PC-3 (cell line): ENCODE measurements at regions not wholly inside any gene's neighbourhood (a gene's known extent, or its start where the extent isn't known, plus 50 kb on each side); places are given as distances from the start of the nearest gene placed in this dataset.

ENCODE experiments used
- ATAC-seq: fragments of 200-7000 bp; cut with Tn5 transposase; 2 replicates; pipeline ENCODE4 v1.9.1; 2020; ENCODE audit warnings: mild to moderate bottlenecking, moderate library complexity
- BruUV-seq: library from RNA; stranded (reverse); fragments of 400-500 nt; replicated peaks from 2 replicates; lab custom pipeline; 2021; lab: Mats Ljungman, UMichigan
- CTCF ChIA-PET: fragments of 300-600 bp; sonication (Branson Sonifier 250); formaldehyde crosslinking; loops from one replicate; lab custom pipeline; 2022; ENCODE audit warnings: antibody characterized with exemption; lab: Charles Lee
- POLR2A ChIA-PET: fragments of 300-600 bp; sonication (Branson Sonifier 250); formaldehyde crosslinking; loops from one replicate; lab custom pipeline; 2022; ENCODE audit warnings: antibody characterized with exemption; ENCODE audit not compliant: unreplicated experiment; lab: Charles Lee
- DNase-seq: peaks from one replicate; pipeline ENCODE4 v3.0.0-alpha.2; 2015
- H2AFZ ChIP-seq: fragments of 300-600 bp; sonication (generic); 2 replicates; pipeline ENCODE4 v1.6.0; 2016; ENCODE audit warnings: antibody characterized with exemption, low read length
- H3F3A ChIP-seq: fragments of 300-600 bp; sonication (generic); one replicate; pipeline ENCODE4 v1.6.0; 2017; ENCODE audit warnings: antibody characterized with exemption, low read length, control low read depth, mild to moderate bottlenecking; ENCODE audit not compliant: unreplicated experiment
- H3K27ac ChIP-seq: fragments of 300-600 bp; sonication (generic); 2 replicates; pipeline ENCODE4 v1.5.1; 2016; ENCODE audit warnings: mild to moderate bottlenecking, low read length
- H3K27me3 ChIP-seq: fragments of 300-600 bp; sonication (generic); 2 replicates; pipeline ENCODE4 v1.6.1; 2016; ENCODE audit warnings: low read length, mixed read lengths
- H3K36me3 ChIP-seq: fragments of 300-600 bp; sonication (generic); 2 replicates; pipeline ENCODE4 v1.6.1; 2016; ENCODE audit warnings: low read depth, mixed run types, low read length, mixed read lengths
- H3K4me1 ChIP-seq: fragments of 300-600 bp; sonication (generic); 2 replicates; pipeline ENCODE4 v1.5.1; 2016; ENCODE audit warnings: low read length; ENCODE audit not compliant: insufficient read depth
- H3K4me2 ChIP-seq: fragments of 300-600 bp; sonication (generic); 2 replicates; pipeline ENCODE4 v1.6.0; 2016; ENCODE audit warnings: low read length
- H3K4me3 ChIP-seq: fragments of 300-600 bp; sonication (generic); 2 replicates; pipeline ENCODE4 v1.5.1; 2016; ENCODE audit warnings: mild to moderate bottlenecking, low read length, mixed read lengths
- H3K79me2 ChIP-seq: fragments of 300-600 bp; sonication (generic); 2 replicates; pipeline ENCODE4 v1.6.1; 2017; ENCODE audit warnings: low read length, mixed read lengths
- H3K9ac ChIP-seq: fragments of 300-600 bp; sonication (generic); 2 replicates; pipeline ENCODE4 v1.6.0; 2016; ENCODE audit warnings: mild to moderate bottlenecking, low read length
- H3K9me2 ChIP-seq: fragments of 300-600 bp; sonication (generic); replicated peaks from 2 replicates; pipeline ENCODE4 v1.6.1; 2016; ENCODE audit warnings: mixed run types, low read length, mixed read lengths
- H3K9me3 ChIP-seq: fragments of 300-600 bp; sonication (generic); 2 replicates; pipeline ENCODE4 v1.6.1; 2016; ENCODE audit warnings: low read length, mixed read lengths
- H4K20me1 ChIP-seq: fragments of 300-600 bp; sonication (generic); 2 replicates; pipeline ENCODE4 v1.6.1; 2016; ENCODE audit warnings: low read length, mixed read lengths
- CTCF ChIP-seq: fragments of 300-600 bp; sonication (generic); conservative IDR thresholded peaks from 2 replicates; pipeline ENCODE4 v1.5.1; 2017; ENCODE audit warnings: antibody characterized with exemption, low read depth, mild to moderate bottlenecking, low read length
- EZH2 ChIP-seq: fragments of 300-600 bp; sonication (generic); IDR thresholded peaks from one replicate; pipeline ENCODE4 v1.6.1; 2017; ENCODE audit warnings: antibody characterized with exemption, mild to moderate bottlenecking, low read length; ENCODE audit not compliant: unreplicated experiment
- EZH2phosphoT487 ChIP-seq: fragments of 300-600 bp; sonication (generic); IDR thresholded peaks from 2 replicates; pipeline ENCODE4 v1.6.1; 2018; ENCODE audit warnings: mild to moderate bottlenecking, antibody characterized with exemption, low read length, borderline replicate concordance
- intact Hi-C: fragments of 100-400 bp; cut with micrococcal nuclease; formaldehyde crosslinking; loops from 2 replicates; pipeline ENCODE4 v1.9.0; 2023

GRCh38 chr1:164087906-164088453 is 471.0 kb upstream of the PBX1 start:
- TF ChIP-seq CTCF (no peak), EZH2 (no peak), EZH2phosphoT487 (no peak)
- Histone ChIP-seq H3K27ac (no peak overlapping the region), H3K27me3 (no peaks in the 10 kb centered on the region), H3K9me2 (no peaks in the 10 kb centered on the region), H3K4me2 (no peak overlapping the region), H3K4me3 (no peak overlapping the region), H4K20me1 (no peaks in the 10 kb centered on the region), H3K36me3 (no peaks in the 10 kb centered on the region), H2AFZ (no peak overlapping the region), H3K9ac (no peak overlapping the region), H3K4me1 (no peaks in the 10 kb centered on the region), H3K9me3 (0 out of 2 replicates have a peak, but pooled peaks cover 11% of the 10 kb centered on the region), H3F3A (no peaks in the 10 kb centered on the region), H3K79me2 (no peaks in the 10 kb centered on the region)
- no TSS peak for BruUV-seq
- intact Hi-C loops, result no loop called here
- ATAC-seq (no peak), DNase-seq (no peak)
- ChIA-PET CTCF (no interaction called here), POLR2A (no interaction called here)

GRCh38 chr1:164092603-164093353 is 466.2 kb upstream of the PBX1 start:
- Histone ChIP-seq H3K9ac (no peak overlapping the region), H2AFZ (no peak overlapping the region), H4K20me1 (no peaks in the 10 kb centered on the region), H3K9me3 (peaks cover 17% of the 10 kb centered on the region; the same call in 1 of the 2 replicates), H3K79me2 (no peaks in the 10 kb centered on the region), H3K27me3 (no peaks in the 10 kb centered on the region), H3K4me1 (no peaks in the 10 kb centered on the region), H3K9me2 (no peaks in the 10 kb centered on the region), H3K4me2 (no peak overlapping the region), H3K27ac (no peak overlapping the region), H3F3A (no peaks in the 10 kb centered on the region), H3K4me3 (no peak overlapping the region), H3K36me3 (no peaks in the 10 kb centered on the region)
- intact Hi-C loops, result no loop called here
- DNase-seq (no peak), ATAC-seq (no peak)
- POLR2A ChIA-PET, result no interaction called here
- CTCF ChIA-PET, result no interaction called here
- BruUV-seq, result no TSS peak
- no peak for TF ChIP-seq EZH2phosphoT487
- no peak; the same call in 1 of the 2 replicates for TF ChIP-seq CTCF
- TF ChIP-seq EZH2, result no peak

GRCh38 chr1:164093543-164093942 is 465.4 kb upstream of the PBX1 start:
- H3K9ac ChIP-seq, result no peak overlapping the region
- no peaks in the 10 kb centered on the region for H4K20me1 ChIP-seq
- BruUV-seq, result no TSS peak
- H2AFZ ChIP-seq, result no peak overlapping the region
- TF ChIP-seq CTCF, result no peak
- no peak for TF ChIP-seq EZH2
- TF ChIP-seq EZH2phosphoT487, result no peak
- no peaks in the 10 kb centered on the region for H3K79me2 ChIP-seq
- POLR2A ChIA-PET, result no interaction called here
- H3K4me1 ChIP-seq, result no peaks in the 10 kb centered on the region
- H3K9me3 ChIP-seq, result peaks cover 14% of the 10 kb centered on the region; the same call in 1 of the 2 replicates
- no peaks in the 10 kb centered on the region for H3F3A ChIP-seq
- no peak for DNase-seq
- CTCF ChIA-PET, result no interaction called here
- no peaks in the 10 kb centered on the region for H3K9me2 ChIP-seq
- intact Hi-C loops, result no loop called here
- no peak overlapping the region for H3K27ac ChIP-seq
- ATAC-seq, result no peak
- no peaks in the 10 kb centered on the region for H3K27me3 ChIP-seq
- H3K4me3 ChIP-seq, result no peak overlapping the region
- no peak overlapping the region for H3K4me2 ChIP-seq
- no peaks in the 10 kb centered on the region for H3K36me3 ChIP-seq
